Panc1 (cell line): ENCODE measurements at regions not wholly inside any gene's neighbourhood (a gene's known extent, or its start where the extent isn't known, plus 50 kb on each side); places are given as distances from the start of the nearest gene placed in this dataset.

Experiments
- CTCF ChIP-seq: fragments of 450-650 bp; IDR thresholded peaks from 2 replicates; pipeline ENCODE4 v1.5.1; 2017; ENCODE audit warnings: mild to moderate bottlenecking
- TCF7L2 ChIP-seq: IDR thresholded peaks from 2 replicates; pipeline ENCODE4 v1.6.1; 2011; ENCODE audit warnings: mild to moderate bottlenecking, low read depth, low read length, inconsistent platforms

GRCh38 chr4:134552063-134552462 lies 350.5 kb upstream of the PABPC4L start:
- TF ChIP-seq CTCF, result no peak
- TF ChIP-seq TCF7L2, result no peak
